ENCODE measurements at regions not wholly inside any gene's neighbourhood (a gene's known extent, or its start where the extent isn't known, plus 50 kb on each side); places are given as distances from the start of the nearest gene placed in this dataset.

GRCh38 chr6:146965110-146965689 lies 239.0 kb upstream of the STXBP5 start:
- no peak overlapping the region for H3K27ac ChIP-seq
- no peak overlapping the region for H3K4me3 ChIP-seq (IDR thresholded peaks at IDR 0.05; ENCODE audit: insufficient read depth, low read depth, low read length)
- H4K20me1 ChIP-seq (ENCODE audit: insufficient read depth) = no peaks in the 10 kb centered on the region
- H3K9ac ChIP-seq = no peak overlapping the region
- no peaks in the 10 kb centered on the region for H3K79me2 ChIP-seq (ENCODE audit: insufficient read depth, low read depth)
- no peak for TF ChIP-seq CTCF (conservative IDR thresholded peaks at IDR 0.05; ENCODE audit: low read depth, low read length)
- no peak overlapping the region for H2AFZ ChIP-seq (ENCODE audit: low read depth)
- no peaks in the 10 kb centered on the region for H3K27me3 ChIP-seq (ENCODE audit: insufficient read depth, low read depth)
- no peaks in the 10 kb centered on the region for H3K36me3 ChIP-seq (ENCODE audit: insufficient read depth)
- H3K4me1 ChIP-seq (ENCODE audit: low read depth, poor library complexity, severe bottlenecking) = no peaks in the 10 kb centered on the region
- no peak overlapping the region for H3K4me2 ChIP-seq

GRCh38 chr6:146968041-146968760 lies 236.0 kb upstream of the STXBP5 start:
- TF ChIP-seq CTCF (conservative IDR thresholded peaks at IDR 0.05; ENCODE audit: low read depth, low read length) = no peak
- Histone ChIP-seq H3K4me1 (ENCODE audit: low read depth, poor library complexity, severe bottlenecking) (no peaks in the 10 kb centered on the region), H2AFZ (ENCODE audit: low read depth) (no peak overlapping the region), H3K4me2 (no peak overlapping the region), H3K4me3 (IDR thresholded peaks at IDR 0.05; ENCODE audit: insufficient read depth, low read depth, low read length) (no peak overlapping the region), H3K79me2 (ENCODE audit: insufficient read depth, low read depth) (no peaks in the 10 kb centered on the region), H4K20me1 (ENCODE audit: insufficient read depth) (no peaks in the 10 kb centered on the region), H3K27me3 (ENCODE audit: insufficient read depth, low read depth) (no peaks in the 10 kb centered on the region), H3K9ac (no peak overlapping the region), H3K27ac (no peak overlapping the region), H3K36me3 (ENCODE audit: insufficient read depth) (no peaks in the 10 kb centered on the region)

- H3K4me1 ChIP-seq (ENCODE audit: low read depth, poor library complexity, severe bottlenecking) = no peaks in the 10 kb centered on the region
- no peak overlapping the region for H2AFZ ChIP-seq (ENCODE audit: low read depth)
- H3K27ac ChIP-seq = no peak overlapping the region
- no peaks in the 10 kb centered on the region for H3K79me2 ChIP-seq (ENCODE audit: insufficient read depth, low read depth)
- H3K4me2 ChIP-seq = no peak overlapping the region
- H3K36me3 ChIP-seq (ENCODE audit: insufficient read depth) = no peaks in the 10 kb centered on the region
- no peak for TF ChIP-seq CTCF (conservative IDR thresholded peaks at IDR 0.05; ENCODE audit: low read depth, low read length)
- no peaks in the 10 kb centered on the region for H4K20me1 ChIP-seq (ENCODE audit: insufficient read depth)
- no peak overlapping the region for H3K9ac ChIP-seq
- H3K27me3 ChIP-seq (ENCODE audit: insufficient read depth, low read depth) = no peaks in the 10 kb centered on the region
- H3K4me3 ChIP-seq (IDR thresholded peaks at IDR 0.05; ENCODE audit: insufficient read depth, low read depth, low read length) = no peak overlapping the region
These were observed 231.7 kb upstream of the STXBP5 start for GRCh38 chr6:146972546-146972945.

- Histone ChIP-seq H3K27ac (no peak overlapping the region), H2AFZ (ENCODE audit: low read depth) (no peak overlapping the region), H3K4me3 (IDR thresholded peaks at IDR 0.05; ENCODE audit: insufficient read depth, low read depth, low read length) (no peak overlapping the region), H3K4me1 (ENCODE audit: low read depth, poor library complexity, severe bottlenecking) (no peaks in the 10 kb centered on the region), H4K20me1 (ENCODE audit: insufficient read depth) (no peaks in the 10 kb centered on the region), H3K79me2 (ENCODE audit: insufficient read depth, low read depth) (no peaks in the 10 kb centered on the region), H3K9ac (no peak overlapping the region), H3K4me2 (no peak overlapping the region), H3K36me3 (ENCODE audit: insufficient read depth) (no peaks in the 10 kb centered on the region), H3K27me3 (ENCODE audit: insufficient read depth, low read depth) (no peaks in the 10 kb centered on the region)
- TF ChIP-seq CTCF (conservative IDR thresholded peaks at IDR 0.05; ENCODE audit: low read depth, low read length) = no peak
These were observed 229.9 kb upstream of the STXBP5 start for GRCh38 chr6:146974351-146974750.

All from KMS-11 (cell line).